ENCODE measurements at regions not wholly inside any gene's neighbourhood (a gene's known extent, or its start where the extent isn't known, plus 50 kb on each side); places are given as distances from the start of the nearest gene placed in this dataset.

- ChIA-PET CTCF (ENCODE audit: partially characterized antibody) (no interaction called here), POLR2A (ENCODE audit: partially characterized antibody) (no interaction called here)
- DNase-seq = no peak
- intact Hi-C loops (cut with micrococcal nuclease) = no loop called here
- Mint-ChIP-seq H3K27me3 (peaks cover 0 to 6% of the 10 kb centered on the region in 2 donors), H3K9me3 (no peaks in the 10 kb centered on the region), H3K27ac (peak overlapping the region in 1 of 7 donors; percentile 9), H3K4me3 (no peak overlapping the region), H3K4me1 (no peaks in the 10 kb centered on the region), H3K36me3 (no peaks in the 10 kb centered on the region)
- Histone ChIP-seq H3K4me3 (ENCODE audit: low read length in 2 of 2) (no peak overlapping the region), H3K9me3 (ENCODE audit: control insufficient read depth in 1 of 2, low read length in 2 of 2) (no peaks in the 10 kb centered on the region), H3K4me1 (ENCODE audit: insufficient read depth, low read length) (no peaks in the 10 kb centered on the region), H3K27ac (ENCODE audit: low read depth, low read length) (no peak overlapping the region), H3K27me3 (ENCODE audit: insufficient read depth, low read length) (no peaks in the 10 kb centered on the region), H3K36me3 (ENCODE audit: insufficient read depth, low read length) (no peaks in the 10 kb centered on the region)
Observed at GRCh38 chr5:74543162-74543995, 97.1 kb downstream of the ENC1 start.

GRCh38 chr5:74542482-74542881, 98.0 kb downstream of the ENC1 start:
- H3K27ac ChIP-seq (ENCODE audit: low read depth, low read length) = no peak overlapping the region
- Mint-ChIP-seq H3K27ac (no peak overlapping the region), H3K4me3 (no peak overlapping the region), H3K27me3 (peaks cover 5 to 14% of the 10 kb centered on the region in 2 donors), H3K4me1 (no peaks in the 10 kb centered on the region), H3K36me3 (no peaks in the 10 kb centered on the region), H3K9me3 (no peaks in the 10 kb centered on the region)
- no peaks in the 10 kb centered on the region for H3K9me3 ChIP-seq (ENCODE audit: control insufficient read depth in 1 of 2, low read length in 2 of 2)
- H3K27me3 ChIP-seq (ENCODE audit: insufficient read depth, low read length) = no peaks in the 10 kb centered on the region
- no peaks in the 10 kb centered on the region for H3K36me3 ChIP-seq (ENCODE audit: insufficient read depth, low read length)
- no peak overlapping the region for H3K4me3 ChIP-seq (ENCODE audit: low read length in 2 of 2)
- ChIA-PET POLR2A (ENCODE audit: partially characterized antibody) (no interaction called here), CTCF (ENCODE audit: partially characterized antibody) (no interaction called here)
- intact Hi-C loops (cut with micrococcal nuclease) = no loop called here
- DNase-seq = no peak
- H3K4me1 ChIP-seq (ENCODE audit: insufficient read depth, low read length) = no peaks in the 10 kb centered on the region

GRCh38 chr5:74541381-74541781, 99.1 kb downstream of the ENC1 start:
- CTCF ChIA-PET (ENCODE audit: partially characterized antibody) = no interaction called here
- no peak for DNase-seq
- H3K27me3 Mint-ChIP-seq = peaks cover 5 to 14% of the 10 kb centered on the region in 2 donors
- Histone ChIP-seq H3K27me3 (ENCODE audit: insufficient read depth, low read length) (no peaks in the 10 kb centered on the region), H3K36me3 (ENCODE audit: insufficient read depth, low read length) (no peaks in the 10 kb centered on the region), H3K27ac (ENCODE audit: low read depth, low read length) (no peak overlapping the region), H3K9me3 (ENCODE audit: control insufficient read depth in 1 of 2, low read length in 2 of 2) (no peaks in the 10 kb centered on the region), H3K4me3 (ENCODE audit: low read length in 2 of 2) (no peak overlapping the region), H3K4me1 (ENCODE audit: insufficient read depth, low read length) (no peaks in the 10 kb centered on the region)
- intact Hi-C loops (cut with micrococcal nuclease) = no loop called here
- H3K27ac Mint-ChIP-seq = no peak overlapping the region
- H3K4me1 Mint-ChIP-seq = no peaks in the 10 kb centered on the region
- POLR2A ChIA-PET (ENCODE audit: partially characterized antibody) = no interaction called here
- no peaks in the 10 kb centered on the region for H3K36me3 Mint-ChIP-seq
- no peak overlapping the region for H3K4me3 Mint-ChIP-seq
- no peaks in the 10 kb centered on the region for H3K9me3 Mint-ChIP-seq

GRCh38 chr5:74540622-74541021, 99.9 kb downstream of the ENC1 start:
- POLR2A ChIA-PET (ENCODE audit: partially characterized antibody) = no interaction called here
- Mint-ChIP-seq H3K27me3 (peaks cover 5 to 14% of the 10 kb centered on the region in 2 donors), H3K36me3 (no peaks in the 10 kb centered on the region), H3K27ac (no peak overlapping the region), H3K4me1 (no peaks in the 10 kb centered on the region), H3K4me3 (no peak overlapping the region), H3K9me3 (peaks cover 0 to 5% (median 0%) of the 10 kb centered on the region in 8 donors)
- Histone ChIP-seq H3K27ac (ENCODE audit: low read depth, low read length) (no peak overlapping the region), H3K36me3 (ENCODE audit: insufficient read depth, low read length) (no peaks in the 10 kb centered on the region), H3K4me1 (ENCODE audit: insufficient read depth, low read length) (no peaks in the 10 kb centered on the region), H3K27me3 (ENCODE audit: insufficient read depth, low read length) (no peaks in the 10 kb centered on the region), H3K9me3 (ENCODE audit: control insufficient read depth in 1 of 2, low read length in 2 of 2) (no peaks in the 10 kb centered on the region), H3K4me3 (ENCODE audit: low read length in 2 of 2) (no peak overlapping the region)
- intact Hi-C loops (cut with micrococcal nuclease) = no loop called here
- CTCF ChIA-PET (ENCODE audit: partially characterized antibody) = no interaction called here
- no peak for DNase-seq

- intact Hi-C loops (cut with micrococcal nuclease) = no loop called here
- Histone ChIP-seq H3K36me3 (ENCODE audit: insufficient read depth, low read length) (no peaks in the 10 kb centered on the region), H3K4me3 (ENCODE audit: low read length in 2 of 2) (no peak overlapping the region), H3K27me3 (ENCODE audit: insufficient read depth, low read length) (no peaks in the 10 kb centered on the region), H3K27ac (ENCODE audit: low read depth, low read length) (no peak overlapping the region), H3K4me1 (ENCODE audit: insufficient read depth, low read length) (no peaks in the 10 kb centered on the region), H3K9me3 (ENCODE audit: control insufficient read depth in 1 of 2, low read length in 2 of 2) (no peaks in the 10 kb centered on the region)
- H3K36me3 Mint-ChIP-seq = no peaks in the 10 kb centered on the region
- peaks cover 5 to 14% of the 10 kb centered on the region in 2 donors for H3K27me3 Mint-ChIP-seq
- peaks cover 0 to 9% (median 0%) of the 10 kb centered on the region in 8 donors for H3K9me3 Mint-ChIP-seq
- H3K4me3 Mint-ChIP-seq = no peak overlapping the region
- DNase-seq = no peak
- CTCF ChIA-PET (ENCODE audit: partially characterized antibody) = no interaction called here
- H3K27ac Mint-ChIP-seq = no peak overlapping the region
- no peaks in the 10 kb centered on the region for H3K4me1 Mint-ChIP-seq
- POLR2A ChIA-PET (ENCODE audit: partially characterized antibody) = no interaction called here
Observed at GRCh38 chr5:74539986-74540385, 100.5 kb downstream of the ENC1 start.

GRCh38 chr5:74538206-74538661, 102.3 kb downstream of the ENC1 start:
- Histone ChIP-seq H3K9me3 (ENCODE audit: control insufficient read depth in 1 of 2, low read length in 2 of 2) (no peaks in the 10 kb centered on the region), H3K27me3 (ENCODE audit: insufficient read depth, low read length) (no peaks in the 10 kb centered on the region), H3K4me1 (ENCODE audit: insufficient read depth, low read length) (no peaks in the 10 kb centered on the region), H3K4me3 (ENCODE audit: low read length in 2 of 2) (no peak overlapping the region), H3K36me3 (ENCODE audit: insufficient read depth, low read length) (no peaks in the 10 kb centered on the region), H3K27ac (ENCODE audit: low read depth, low read length) (no peak overlapping the region)
- H3K4me1 Mint-ChIP-seq = no peaks in the 10 kb centered on the region
- DNase-seq = no peak
- no peak overlapping the region for H3K4me3 Mint-ChIP-seq
- ChIA-PET CTCF (ENCODE audit: partially characterized antibody) (no interaction called here), POLR2A (ENCODE audit: partially characterized antibody) (no interaction called here)
- intact Hi-C loops (cut with micrococcal nuclease) = no loop called here
- H3K9me3 Mint-ChIP-seq = peaks cover 0 to 26% (median 14%) of the 10 kb centered on the region in 8 donors
- H3K36me3 Mint-ChIP-seq = no peaks in the 10 kb centered on the region
- H3K27ac Mint-ChIP-seq = no peak overlapping the region
- peaks cover 5 to 14% of the 10 kb centered on the region in 2 donors for H3K27me3 Mint-ChIP-seq

GRCh38 chr5:74536658-74537057, 103.9 kb downstream of the ENC1 start:
- H3K27ac ChIP-seq (ENCODE audit: low read depth, low read length) = no peak overlapping the region
- no peak for DNase-seq

More at GRCh38 chr5:74536658-74537057, 103.9 kb downstream of the ENC1 start:
- POLR2A ChIA-PET (ENCODE audit: partially characterized antibody) = no interaction called here
- no peaks in the 10 kb centered on the region for H3K36me3 ChIP-seq (ENCODE audit: insufficient read depth, low read length)
- H3K4me1 Mint-ChIP-seq = no peaks in the 10 kb centered on the region
- H3K27ac Mint-ChIP-seq = no peak overlapping the region
- H3K4me1 ChIP-seq (ENCODE audit: insufficient read depth, low read length) = no peaks in the 10 kb centered on the region
- H3K27me3 Mint-ChIP-seq = peaks cover 7 to 12% of the 10 kb centered on the region in 2 donors
- CTCF ChIA-PET (ENCODE audit: partially characterized antibody) = no interaction called here
- H3K9me3 Mint-ChIP-seq = peaks cover 2 to 35% (median 18%) of the 10 kb centered on the region in 8 donors
- H3K27me3 ChIP-seq (ENCODE audit: insufficient read depth, low read length) = no peaks in the 10 kb centered on the region
- H3K9me3 ChIP-seq (ENCODE audit: control insufficient read depth in 1 of 2, low read length in 2 of 2) = no peaks in the 10 kb centered on the region
- H3K4me3 ChIP-seq (ENCODE audit: low read length in 2 of 2) = no peak overlapping the region
- intact Hi-C loops (cut with micrococcal nuclease) = no loop called here
- H3K36me3 Mint-ChIP-seq = no peaks in the 10 kb centered on the region
- H3K4me3 Mint-ChIP-seq = no peak overlapping the region

Data from CD4-positive, alpha-beta memory T cell (primary cell).